PC-9 (cell line): ENCODE measurements at regions not wholly inside any gene's neighbourhood (a gene's known extent, or its start where the extent isn't known, plus 50 kb on each side); places are given as distances from the start of the nearest gene placed in this dataset.

ENCODE experiments used
- BruUV-seq: library from RNA; stranded (reverse); fragments of 400-500 nt; replicated peaks from 2 replicates; lab custom pipeline; 2021; lab: Mats Ljungman, UMichigan
- CTCF ChIA-PET: fragments of 300-600 bp; sonication (Branson Sonifier 250); formaldehyde crosslinking; loops from one replicate; lab custom pipeline; 2022; ENCODE audit warnings: antibody characterized with exemption; lab: Charles Lee
- POLR2A ChIA-PET: fragments of 300-600 bp; sonication (Branson Sonifier 250); formaldehyde crosslinking; loops from one replicate; lab custom pipeline; 2022; ENCODE audit warnings: antibody characterized with exemption; ENCODE audit not compliant: unreplicated experiment; lab: Charles Lee
- DNase-seq, 2 experiments: peaks; one replicate each; pipeline versions ENCODE4 v3.0.0 to v3.0.0-alpha.2; 2015 to 2022; ENCODE audit warnings: mixed read lengths in 1 of 2
- H2AFZ ChIP-seq: fragments of 200-600 bp; sonication (generic); 2 replicates; pipeline ENCODE4 v1.8.1; 2017; ENCODE audit warnings: antibody characterized with exemption
- H3F3A ChIP-seq: fragments of 200-600 bp; sonication (generic); 2 replicates; pipeline ENCODE4 v1.8.1; 2017; ENCODE audit warnings: antibody characterized with exemption, mild to moderate bottlenecking, low read depth; ENCODE audit not compliant: insufficient read depth
- H3K27ac ChIP-seq: fragments of 200-600 bp; sonication (generic); 2 replicates; pipeline ENCODE4 v1.6.1; 2016; ENCODE audit warnings: mixed run types
- H3K27me3 ChIP-seq: fragments of 200-600 bp; sonication (generic); 2 replicates; pipeline ENCODE4 v1.6.1; 2016; ENCODE audit warnings: low read depth, mixed run types; ENCODE audit not compliant: insufficient read depth
- H3K36me3 ChIP-seq: fragments of 200-600 bp; sonication (generic); 2 replicates; pipeline ENCODE4 v1.6.1; 2016; ENCODE audit warnings: low read depth, mixed run types
- H3K4me1 ChIP-seq: fragments of 200-600 bp; sonication (generic); replicated peaks from 2 replicates; pipeline ENCODE4 v1.6.1; 2016; ENCODE audit warnings: mixed run types; ENCODE audit not compliant: insufficient read depth
- H3K4me2 ChIP-seq: fragments of 200-600 bp; sonication (generic); 2 replicates; pipeline ENCODE4 v1.6.1; 2017; ENCODE audit warnings: mixed run types
- H3K4me3 ChIP-seq: fragments of 200-600 bp; sonication (generic); 2 replicates; pipeline ENCODE4 v1.6.1; 2016; ENCODE audit warnings: mixed run types
- H3K79me2 ChIP-seq: fragments of 200-600 bp; sonication (generic); 2 replicates; pipeline ENCODE4 v1.6.1; 2017; ENCODE audit warnings: low read depth, mixed run types
- H3K9me2 ChIP-seq: fragments of 200-600 bp; sonication (generic); 2 replicates; pipeline ENCODE4 v1.8.1; 2017; ENCODE audit warnings: mild to moderate bottlenecking; ENCODE audit not compliant: insufficient read depth
- H3K9me3 ChIP-seq: fragments of 200-600 bp; sonication (generic); 2 replicates; pipeline ENCODE4 v1.8.1; 2016; ENCODE audit warnings: low read depth; ENCODE audit not compliant: insufficient read depth
- H4K20me1 ChIP-seq: fragments of 200-600 bp; sonication (generic); 2 replicates; pipeline ENCODE4 v1.8.1; 2017; ENCODE audit not compliant: insufficient read depth
- EZH2 ChIP-seq: fragments of 200-600 bp; sonication (generic); IDR thresholded peaks from 2 replicates; pipeline ENCODE4 v1.8.0; 2017; ENCODE audit warnings: antibody characterized with exemption, low read depth
- intact Hi-C: fragments of 100-400 bp; cut with micrococcal nuclease; formaldehyde crosslinking; loops from one replicate; pipeline ENCODE4 v1.10.0; 2022; ENCODE audit not compliant: unreplicated experiment
- TF ChIP-seq, protein P1 (sequence below): fragments of 200-600 bp; sonication (generic); conservative IDR thresholded peaks from 2 replicates; pipeline ENCODE4 v1.6.1; 2017; ENCODE audit warnings: mixed run types, antibody characterized with exemption, mild to moderate bottlenecking, moderate library complexity

DNA sequence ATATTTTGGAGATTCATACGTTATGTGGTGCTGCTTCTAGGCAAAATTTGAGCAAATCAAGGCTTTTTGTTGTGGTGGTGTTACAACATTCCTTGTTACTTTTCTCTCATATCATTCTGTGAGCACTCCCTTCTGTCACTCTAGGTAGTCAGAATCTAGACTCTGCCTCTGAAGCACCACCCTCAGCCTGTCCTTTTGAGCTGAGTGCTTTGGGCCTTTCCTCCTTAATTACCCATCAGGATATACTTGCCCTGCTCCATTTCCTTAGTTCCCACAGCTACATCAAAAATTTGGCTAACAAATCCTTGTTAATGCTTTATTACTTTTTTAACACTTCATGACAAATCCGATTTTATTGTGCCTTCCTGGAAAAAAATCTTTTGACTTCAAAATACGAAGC, 289.6 kb downstream of the CALCRL start:
- ChIA-PET POLR2A (no interaction called here), CTCF (no interaction called here)
- Histone ChIP-seq H2AFZ (no peak overlapping the region), H4K20me1 (no peaks in the 10 kb centered on the region), H3K27ac (no peak overlapping the region), H3K4me3 (no peak overlapping the region), H3K27me3 (no peaks in the 10 kb centered on the region), H3F3A (no peaks in the 10 kb centered on the region), H3K4me2 (no peak overlapping the region), H3K79me2 (no peaks in the 10 kb centered on the region), H3K9me2 (no peaks in the 10 kb centered on the region), H3K9me3 (no peaks in the 10 kb centered on the region; the same call in 1 of the 2 replicates), H3K36me3 (no peaks in the 10 kb centered on the region), H3K4me1 (no peaks in the 10 kb centered on the region)
- TF ChIP-seq, protein P1, sequence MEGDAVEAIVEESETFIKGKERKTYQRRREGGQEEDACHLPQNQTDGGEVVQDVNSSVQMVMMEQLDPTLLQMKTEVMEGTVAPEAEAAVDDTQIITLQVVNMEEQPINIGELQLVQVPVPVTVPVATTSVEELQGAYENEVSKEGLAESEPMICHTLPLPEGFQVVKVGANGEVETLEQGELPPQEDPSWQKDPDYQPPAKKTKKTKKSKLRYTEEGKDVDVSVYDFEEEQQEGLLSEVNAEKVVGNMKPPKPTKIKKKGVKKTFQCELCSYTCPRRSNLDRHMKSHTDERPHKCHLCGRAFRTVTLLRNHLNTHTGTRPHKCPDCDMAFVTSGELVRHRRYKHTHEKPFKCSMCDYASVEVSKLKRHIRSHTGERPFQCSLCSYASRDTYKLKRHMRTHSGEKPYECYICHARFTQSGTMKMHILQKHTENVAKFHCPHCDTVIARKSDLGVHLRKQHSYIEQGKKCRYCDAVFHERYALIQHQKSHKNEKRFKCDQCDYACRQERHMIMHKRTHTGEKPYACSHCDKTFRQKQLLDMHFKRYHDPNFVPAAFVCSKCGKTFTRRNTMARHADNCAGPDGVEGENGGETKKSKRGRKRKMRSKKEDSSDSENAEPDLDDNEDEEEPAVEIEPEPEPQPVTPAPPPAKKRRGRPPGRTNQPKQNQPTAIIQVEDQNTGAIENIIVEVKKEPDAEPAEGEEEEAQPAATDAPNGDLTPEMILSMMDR = no peak
- no peak for TF ChIP-seq EZH2
- no peak for DNase-seq
- no TSS peak for BruUV-seq
- intact Hi-C loops = no loop called here

DNA sequence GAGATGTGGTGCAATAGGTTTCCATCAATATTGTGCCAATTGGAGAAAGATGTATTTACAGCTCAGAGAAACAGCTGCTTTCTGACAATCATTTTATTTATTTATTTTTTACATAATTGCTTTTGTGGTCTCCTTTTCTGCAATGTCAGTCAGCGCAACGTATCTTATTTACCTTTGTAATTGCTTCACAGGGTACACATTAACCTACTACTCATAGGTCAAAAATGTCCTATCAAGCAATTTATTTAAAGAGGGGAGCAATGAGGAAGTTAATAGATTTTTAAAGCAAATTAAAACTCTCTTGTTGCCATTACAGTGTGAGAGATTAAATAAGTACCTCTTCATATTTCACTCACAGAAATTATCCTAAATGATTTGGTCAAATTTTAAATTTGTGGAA, 291.0 kb downstream of the CALCRL start:
- Histone ChIP-seq H3K4me2 (no peak overlapping the region), H3K27me3 (no peaks in the 10 kb centered on the region), H3K9me3 (no peaks in the 10 kb centered on the region; the same call in 1 of the 2 replicates), H2AFZ (no peak overlapping the region), H3K27ac (no peak overlapping the region), H3F3A (no peaks in the 10 kb centered on the region), H3K9me2 (no peaks in the 10 kb centered on the region), H4K20me1 (no peaks in the 10 kb centered on the region), H3K36me3 (no peaks in the 10 kb centered on the region), H3K4me1 (no peaks in the 10 kb centered on the region), H3K79me2 (no peaks in the 10 kb centered on the region), H3K4me3 (no peak overlapping the region)
- TF ChIP-seq EZH2 = no peak
- TF ChIP-seq, protein P1 = no peak
- intact Hi-C loops = no loop called here
- DNase-seq = no peak
- POLR2A ChIA-PET = no interaction called here
- no TSS peak for BruUV-seq
- CTCF ChIA-PET = no interaction called here

DNA sequence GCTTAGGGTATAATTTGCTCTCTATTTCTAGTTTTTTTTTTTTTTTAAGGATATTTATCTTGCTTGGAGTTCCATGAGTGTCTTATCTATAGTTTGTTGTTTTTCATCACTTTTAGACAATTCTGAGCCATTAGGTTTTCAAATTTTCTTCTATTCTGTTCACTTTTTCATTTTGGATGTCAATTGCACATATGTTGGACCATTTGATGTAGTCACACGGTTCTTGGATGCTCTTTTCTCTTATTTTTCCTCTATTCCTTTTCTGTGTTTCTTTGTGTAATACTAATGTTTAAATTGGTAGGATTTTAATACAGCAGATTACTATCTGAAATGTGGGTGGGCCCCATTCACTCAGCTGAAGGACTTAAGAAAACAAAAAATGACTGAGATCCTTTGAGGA, 292.6 kb downstream of the CALCRL start:
- no peak for DNase-seq
- ChIA-PET POLR2A (no interaction called here), CTCF (no interaction called here)
- Histone ChIP-seq H3K9me3 (no peaks in the 10 kb centered on the region; the same call in 1 of the 2 replicates), H4K20me1 (no peaks in the 10 kb centered on the region), H3K4me2 (no peak overlapping the region), H3K36me3 (no peaks in the 10 kb centered on the region), H3K79me2 (no peaks in the 10 kb centered on the region), H3K27me3 (no peaks in the 10 kb centered on the region), H3K9me2 (no peaks in the 10 kb centered on the region), H2AFZ (no peak overlapping the region), H3F3A (no peaks in the 10 kb centered on the region), H3K27ac (no peak overlapping the region), H3K4me3 (no peak overlapping the region), H3K4me1 (no peaks in the 10 kb centered on the region)
- intact Hi-C loops = no loop called here
- no TSS peak for BruUV-seq
- TF ChIP-seq, protein P1 = no peak
- TF ChIP-seq EZH2 = no peak
